ENCODE measurements at regions not wholly inside any gene's neighbourhood (a gene's known extent, or its start where the extent isn't known, plus 50 kb on each side); places are given as distances from the start of the nearest gene placed in this dataset.

GRCh38 chr10:118537623-118538022 is 57.8 kb downstream of the PRLHR start:
- TF ChIP-seq CTCF (IDR thresholded peaks at IDR 0.05; ENCODE audit: insufficient read depth, low read depth, low read length): no peak
- no peak overlapping the region for H3K4me3 ChIP-seq (ENCODE audit: low read depth, low read length)
- DNase-seq (ENCODE audit: low read depth): no peak

GRCh38 chr10:118534136-118534535 is 61.3 kb downstream of the PRLHR start:
- DNase-seq (ENCODE audit: low read depth): no peak
- no peak overlapping the region for H3K4me3 ChIP-seq (ENCODE audit: low read depth, low read length)
- no peak for TF ChIP-seq CTCF (IDR thresholded peaks at IDR 0.05; ENCODE audit: insufficient read depth, low read depth, low read length)

GRCh38 chr10:118531105-118531852 is 64.2 kb downstream of the PRLHR start:
- no peak for DNase-seq (ENCODE audit: low read depth)
- no peak overlapping the region for H3K4me3 ChIP-seq (ENCODE audit: low read depth, low read length)
- no peak for TF ChIP-seq CTCF (IDR thresholded peaks at IDR 0.05; ENCODE audit: insufficient read depth, low read depth, low read length)

GRCh38 chr10:118528426-118528825 is 67.0 kb downstream of the PRLHR start:
- DNase-seq (ENCODE audit: low read depth): no peak
- no peak overlapping the region for H3K4me3 ChIP-seq (ENCODE audit: low read depth, low read length)
- TF ChIP-seq CTCF (IDR thresholded peaks at IDR 0.05; ENCODE audit: insufficient read depth, low read depth, low read length): no peak

GRCh38 chr10:118523775-118524174 is 71.7 kb downstream of the PRLHR start:
- no peak overlapping the region for H3K4me3 ChIP-seq (ENCODE audit: low read depth, low read length)
- DNase-seq (ENCODE audit: low read depth): no peak
- no peak for TF ChIP-seq CTCF (IDR thresholded peaks at IDR 0.05; ENCODE audit: insufficient read depth, low read depth, low read length)

- DNase-seq (ENCODE audit: low read depth): no peak
- no peak overlapping the region for H3K4me3 ChIP-seq (ENCODE audit: low read depth, low read length)
- no peak for TF ChIP-seq CTCF (IDR thresholded peaks at IDR 0.05; ENCODE audit: insufficient read depth, low read depth, low read length)
Measured at GRCh38 chr10:118522791-118523498, 72.5 kb downstream of the PRLHR start.
